Vagina (tissue), 2 donors: ENCODE measurements at regions not wholly inside any gene's neighbourhood (a gene's known extent, or its start where the extent isn't known, plus 50 kb on each side); places are given as distances from the start of the nearest gene placed in this dataset.
"Not testable (repeated sequence)": the region's sequence is repeated elsewhere in the genome, so short reads cannot be mapped to it uniquely, and the experiment has no call there.

Experiments used
- DNase-seq, 2 donors: peaks; one replicate each; pipeline ENCODE4 v3.0.0-alpha.2; 2017; ENCODE audit errors: extremely low spot score in 2 of 2
- H3K27ac ChIP-seq: fragments of 200-600 bp; sonication (generic); one replicate; pipeline ENCODE4 v1.5.1; 2019
- H3K27me3 ChIP-seq: fragments of 200-600 bp; sonication (generic); one replicate; pipeline ENCODE4 v1.5.1; 2019
- H3K36me3 ChIP-seq, 2 donors: fragments of 200-600 bp; sonication (generic); one replicate each; pipeline ENCODE4 v1.5.1; 2017 to 2019
- H3K4me1 ChIP-seq: fragments of 200-600 bp; sonication (generic); one replicate; pipeline ENCODE4 v1.5.1; 2019
- H3K4me3 ChIP-seq, 2 donors: fragments of 200-600 bp; sonication (generic); 1 replicate in 1 of 2; 2 replicates in 1 of 2; pipeline ENCODE4 v1.5.1; 2016 to 2019
- H3K9me3 ChIP-seq: fragments of 200-600 bp; sonication (generic); one replicate; pipeline ENCODE4 v1.5.1; 2019
- CTCF ChIP-seq, 3 experiments: fragments of 450-650 bp in 2 of 3; fragments of 200-600 bp in 1 of 3; sonication (generic) in 1 of 3; IDR thresholded peaks; one replicate each; pipeline ENCODE4 v1.5.1; 2017 to 2019; ENCODE audit warnings: antibody characterized with exemption in 3 of 3, mild to moderate bottlenecking in 2 of 3, moderate library complexity in 2 of 3
- POLR2A ChIP-seq, 2 donors: fragments of 450-650 bp; IDR thresholded peaks; one replicate each; pipeline ENCODE4 v1.6.1; 2017; ENCODE audit warnings: antibody characterized with exemption in 2 of 2, mild to moderate bottlenecking in 2 of 2, moderate library complexity in 2 of 2
- POLR2AphosphoS5 ChIP-seq, 2 donors: sonication (generic); formaldehyde crosslinking; IDR thresholded peaks; one replicate each; pipeline ENCODE4 v1.9.0; 2017; ENCODE audit warnings: antibody characterized with exemption in 2 of 2, mild to moderate bottlenecking in 2 of 2, low read depth in 1 of 2; ENCODE audit not compliant: insufficient read depth in 1 of 2
- intact Hi-C: fragments of 100-400 bp; cut with DNase I; formaldehyde crosslinking; loops from one replicate; pipeline ENCODE4 v1.15.1; 2023

GRCh38 chr4:59553721-59554091 lies 1646.4 kb upstream of the ADGRL3 start:
- TF ChIP-seq POLR2A (IDR thresholded peaks at IDR 0.05) (no peak), CTCF (IDR thresholded peaks at IDR 0.05) (no peak), POLR2AphosphoS5 (IDR thresholded peaks at IDR 0.05; ENCODE audit: insufficient read depth in 1 of 2, low read depth in 1 of 2) (no peak)
- H3K27me3 ChIP-seq = no peaks in the 10 kb centered on the region
- H3K4me1 ChIP-seq = no peaks in the 10 kb centered on the region
- H3K4me3 ChIP-seq = no peak overlapping the region
- H3K9me3 ChIP-seq = no peaks in the 10 kb centered on the region
- DNase-seq = no peak
- no peaks in the 10 kb centered on the region for H3K36me3 ChIP-seq
- no peak overlapping the region for H3K27ac ChIP-seq
- intact Hi-C loops = no loop called here

- H3K27me3 ChIP-seq, intact Hi-C loops, H3K4me3 ChIP-seq, H3K36me3 ChIP-seq, DNase-seq, H3K4me1 ChIP-seq, H3K27ac ChIP-seq, H3K9me3 ChIP-seq: not testable (repeated sequence)
Observed at GRCh38 chr4:59556191-59556590, 1643.9 kb upstream of the ADGRL3 start.

GRCh38 chr4:59560141-59560648 lies 1639.9 kb upstream of the ADGRL3 start:
- intact Hi-C loops, H3K4me3 ChIP-seq, H3K9me3 ChIP-seq, H3K36me3 ChIP-seq, H3K27ac ChIP-seq, H3K4me1 ChIP-seq, H3K27me3 ChIP-seq: not testable (repeated sequence)
- peak in 1 of 2 donors; percentile 72 for DNase-seq

- TF ChIP-seq POLR2AphosphoS5 (IDR thresholded peaks at IDR 0.05; ENCODE audit: insufficient read depth in 1 of 2, low read depth in 1 of 2) = no peak
- no peak for TF ChIP-seq POLR2A (IDR thresholded peaks at IDR 0.05)
- no peak for TF ChIP-seq CTCF (IDR thresholded peaks at IDR 0.05)
- Histone ChIP-seq H3K9me3 (no peaks in the 10 kb centered on the region), H3K27me3 (no peaks in the 10 kb centered on the region)
Observed at GRCh38 chr4:59565836-59566235, 1634.3 kb upstream of the ADGRL3 start.

GRCh38 chr4:59570860-59571476 lies 1629.2 kb upstream of the ADGRL3 start:
- intact Hi-C loops = no loop called here
- Histone ChIP-seq H3K4me1 (no peaks in the 10 kb centered on the region), H3K36me3 (no peaks in the 10 kb centered on the region), H3K27me3 (no peaks in the 10 kb centered on the region), H3K4me3 (no peak overlapping the region), H3K9me3 (no peaks in the 10 kb centered on the region), H3K27ac (no peak overlapping the region)
- TF ChIP-seq POLR2A (IDR thresholded peaks at IDR 0.05) (no peak), POLR2AphosphoS5 (IDR thresholded peaks at IDR 0.05; ENCODE audit: insufficient read depth in 1 of 2, low read depth in 1 of 2) (no peak), CTCF (IDR thresholded peaks at IDR 0.05) (no peak)
- DNase-seq = no peak

More at GRCh38 chr4:59565836-59566235, 1634.3 kb upstream of the ADGRL3 start:
- H3K27ac ChIP-seq = no peak overlapping the region
- no peaks in the 10 kb centered on the region for H3K4me1 ChIP-seq
- DNase-seq = no peak
- H3K4me3 ChIP-seq = no peak overlapping the region
- no peaks in the 10 kb centered on the region for H3K36me3 ChIP-seq
- intact Hi-C loops = no loop called here

GRCh38 chr4:59571805-59572430 lies 1628.2 kb upstream of the ADGRL3 start:
- Histone ChIP-seq H3K9me3 (no peaks in the 10 kb centered on the region), H3K4me3 (no peak overlapping the region), H3K4me1 (no peaks in the 10 kb centered on the region), H3K27me3 (no peaks in the 10 kb centered on the region), H3K36me3 (no peaks in the 10 kb centered on the region), H3K27ac (no peak overlapping the region)
- no peak for TF ChIP-seq POLR2AphosphoS5 (IDR thresholded peaks at IDR 0.05; ENCODE audit: insufficient read depth in 1 of 2, low read depth in 1 of 2)
- TF ChIP-seq POLR2A (IDR thresholded peaks at IDR 0.05) = no peak
- intact Hi-C loops = no loop called here
- DNase-seq = no peak
